ENCODE measurements at regions not wholly inside any gene's neighbourhood (a gene's known extent, or its start where the extent isn't known, plus 50 kb on each side); places are given as distances from the start of the nearest gene placed in this dataset.

- DNase-seq (ENCODE audit: low read depth, low spot score), result no peak
- no peak overlapping the region for H3K27ac ChIP-seq
Measured at GRCh38 chr2:103010306-103010705, 248.5 kb downstream of the TMEM182 start.

DNA sequence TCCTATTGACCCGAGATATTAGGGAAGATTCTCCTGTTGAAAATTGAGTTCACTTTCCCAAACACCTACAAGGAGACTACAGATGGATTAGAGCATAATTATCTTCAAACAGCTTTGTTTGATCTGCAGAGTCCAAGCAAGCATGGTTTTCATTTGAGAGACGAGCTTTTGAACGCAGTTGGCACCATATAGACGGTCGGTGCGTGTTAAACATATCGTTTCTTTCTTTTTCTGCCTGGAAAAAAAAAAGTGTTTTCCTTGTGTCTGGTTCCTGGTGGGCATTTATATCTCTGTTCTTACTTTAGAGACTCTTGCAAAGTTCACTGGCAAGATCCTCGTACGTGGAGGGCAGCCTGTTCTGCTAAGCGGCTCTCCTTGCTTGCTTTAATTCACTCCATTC is 248.9 kb downstream of the TMEM182 start:
- no peak overlapping the region for H3K27ac ChIP-seq
- DNase-seq (ENCODE audit: low read depth, low spot score), result no peak

- DNase-seq (ENCODE audit: low read depth, low spot score), result no peak
- H3K27ac ChIP-seq, result no peak overlapping the region
Measured at GRCh38 chr2:103012590-103012989, 250.8 kb downstream of the TMEM182 start.

DNA sequence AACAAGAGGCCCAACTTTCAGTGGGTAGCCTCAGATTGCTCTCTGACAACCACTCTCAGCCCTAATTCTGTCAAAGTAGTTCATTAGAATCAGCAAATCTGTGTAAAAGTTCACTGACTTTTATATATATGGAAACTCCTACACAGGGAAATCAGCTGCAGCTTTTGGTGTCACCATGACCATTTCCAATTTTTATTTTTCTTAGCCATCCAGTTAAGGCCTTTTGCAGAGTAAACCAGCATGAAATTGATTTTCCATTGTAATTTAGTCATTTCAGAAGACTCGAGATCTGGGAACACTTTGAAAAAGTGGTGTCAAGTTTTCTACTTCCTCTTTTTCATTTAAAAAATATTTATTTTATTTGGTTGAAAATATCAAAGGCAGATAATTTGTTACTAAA is 263.2 kb downstream of the TMEM182 start:
- DNase-seq (ENCODE audit: low read depth, low spot score), result no peak
- no peak overlapping the region for H3K27ac ChIP-seq

- no peak overlapping the region for H3K27ac ChIP-seq
- no peak for DNase-seq (ENCODE audit: low read depth, low spot score)
Measured at GRCh38 chr2:103028181-103028580, 266.4 kb downstream of the TMEM182 start.

Data from epithelial cell of prostate (primary cell).